ENCODE measurements at regions not wholly inside any gene's neighbourhood (a gene's known extent, or its start where the extent isn't known, plus 50 kb on each side); places are given as distances from the start of the nearest gene placed in this dataset.

- TF ChIP-seq, protein P1, sequence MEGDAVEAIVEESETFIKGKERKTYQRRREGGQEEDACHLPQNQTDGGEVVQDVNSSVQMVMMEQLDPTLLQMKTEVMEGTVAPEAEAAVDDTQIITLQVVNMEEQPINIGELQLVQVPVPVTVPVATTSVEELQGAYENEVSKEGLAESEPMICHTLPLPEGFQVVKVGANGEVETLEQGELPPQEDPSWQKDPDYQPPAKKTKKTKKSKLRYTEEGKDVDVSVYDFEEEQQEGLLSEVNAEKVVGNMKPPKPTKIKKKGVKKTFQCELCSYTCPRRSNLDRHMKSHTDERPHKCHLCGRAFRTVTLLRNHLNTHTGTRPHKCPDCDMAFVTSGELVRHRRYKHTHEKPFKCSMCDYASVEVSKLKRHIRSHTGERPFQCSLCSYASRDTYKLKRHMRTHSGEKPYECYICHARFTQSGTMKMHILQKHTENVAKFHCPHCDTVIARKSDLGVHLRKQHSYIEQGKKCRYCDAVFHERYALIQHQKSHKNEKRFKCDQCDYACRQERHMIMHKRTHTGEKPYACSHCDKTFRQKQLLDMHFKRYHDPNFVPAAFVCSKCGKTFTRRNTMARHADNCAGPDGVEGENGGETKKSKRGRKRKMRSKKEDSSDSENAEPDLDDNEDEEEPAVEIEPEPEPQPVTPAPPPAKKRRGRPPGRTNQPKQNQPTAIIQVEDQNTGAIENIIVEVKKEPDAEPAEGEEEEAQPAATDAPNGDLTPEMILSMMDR (IDR thresholded peaks at IDR 0.05; ENCODE audit: insufficient read depth in 1 of 2, low read depth in 1 of 2, low read length in 1 of 2, severe bottlenecking in 1 of 2, unreplicated experiment in 1 of 2): no peak
- no peak overlapping the region for H3K4me3 Mint-ChIP-seq (ENCODE audit: unreplicated experiment)
- no TSS peak for BruUV-seq (replicated peaks)
- Histone ChIP-seq H3K27me3 (replicated peaks; ENCODE audit: control insufficient read depth, insufficient read depth, low read length) (no peaks in the 10 kb centered on the region; the same call in 1 of the 2 replicates), H3K9me3 (no peaks in the 10 kb centered on the region), H3K36me3 (ENCODE audit: control insufficient read depth, insufficient read depth, low read length) (no peaks in the 10 kb centered on the region), H3K4me1 (no peaks in the 10 kb centered on the region), H3K4me3 (ENCODE audit: low read depth, low read length) (no peak overlapping the region)
- DNase-seq: no peak
- H3K9me3 Mint-ChIP-seq (ENCODE audit: unreplicated experiment): no peaks in the 10 kb centered on the region
- POLR2A ChIA-PET: no interaction called here
- H3K4me1 Mint-ChIP-seq (ENCODE audit: low read depth, unreplicated experiment): no peaks in the 10 kb centered on the region
- H3K36me3 Mint-ChIP-seq (ENCODE audit: insufficient read depth, unreplicated experiment): no peaks in the 10 kb centered on the region
- CTCF ChIA-PET: no interaction called here
- intact Hi-C loops (cut with micrococcal nuclease; ENCODE audit: unreplicated experiment): no loop called here
- H3K27me3 Mint-ChIP-seq (ENCODE audit: insufficient read depth, unreplicated experiment): peaks cover 15% of the 10 kb centered on the region
- H3K27ac Mint-ChIP-seq (ENCODE audit: unreplicated experiment): no peak overlapping the region
Observed at GRCh38 chr9:36755019-36755418, 182.3 kb downstream of the MELK start.

GRCh38 chr9:36759141-36759540, 186.4 kb downstream of the MELK start:
- Histone ChIP-seq H3K36me3 (ENCODE audit: control insufficient read depth, insufficient read depth, low read length) (no peaks in the 10 kb centered on the region), H3K27me3 (replicated peaks; ENCODE audit: control insufficient read depth, insufficient read depth, low read length) (no peaks in the 10 kb centered on the region), H3K4me1 (no peaks in the 10 kb centered on the region), H3K4me3 (ENCODE audit: low read depth, low read length) (no peak overlapping the region), H3K9me3 (no peaks in the 10 kb centered on the region; the same call in 1 of the 2 replicates)
- H3K4me1 Mint-ChIP-seq (ENCODE audit: low read depth, unreplicated experiment): no peaks in the 10 kb centered on the region
- H3K27ac Mint-ChIP-seq (ENCODE audit: unreplicated experiment): no peak overlapping the region
- no peaks in the 10 kb centered on the region for H3K36me3 Mint-ChIP-seq (ENCODE audit: insufficient read depth, unreplicated experiment)
- ChIA-PET POLR2A (no interaction called here), CTCF (interaction anchor here (1.0 kb wide), 1 partner anchor 9 kb away, joined by 3 read pairs; no protein-coding TSS in a partner anchor)
- H3K4me3 Mint-ChIP-seq (ENCODE audit: unreplicated experiment): no peak overlapping the region
- BruUV-seq (replicated peaks): no TSS peak
- intact Hi-C loops (cut with micrococcal nuclease; ENCODE audit: unreplicated experiment): no loop called here
- peaks cover 14% of the 10 kb centered on the region for H3K27me3 Mint-ChIP-seq (ENCODE audit: insufficient read depth, unreplicated experiment)
- DNase-seq: no peak
- TF ChIP-seq, protein P1 (IDR thresholded peaks at IDR 0.05; ENCODE audit: insufficient read depth in 1 of 2, low read depth in 1 of 2, low read length in 1 of 2, severe bottlenecking in 1 of 2, unreplicated experiment in 1 of 2): no peak
- no peaks in the 10 kb centered on the region for H3K9me3 Mint-ChIP-seq (ENCODE audit: unreplicated experiment)

GRCh38 chr9:36759976-36760375, 187.3 kb downstream of the MELK start:
- CTCF ChIA-PET: no interaction called here
- H3K4me1 ChIP-seq: no peaks in the 10 kb centered on the region
- TF ChIP-seq, protein P1 (IDR thresholded peaks at IDR 0.05; ENCODE audit: insufficient read depth in 1 of 2, low read depth in 1 of 2, low read length in 1 of 2, severe bottlenecking in 1 of 2, unreplicated experiment in 1 of 2): no peak
- Mint-ChIP-seq H3K4me3 (ENCODE audit: unreplicated experiment) (no peak overlapping the region), H3K36me3 (ENCODE audit: insufficient read depth, unreplicated experiment) (no peaks in the 10 kb centered on the region), H3K27me3 (ENCODE audit: insufficient read depth, unreplicated experiment) (peaks cover 12% of the 10 kb centered on the region), H3K27ac (ENCODE audit: unreplicated experiment) (no peak overlapping the region), H3K4me1 (ENCODE audit: low read depth, unreplicated experiment) (no peaks in the 10 kb centered on the region), H3K9me3 (ENCODE audit: unreplicated experiment) (no peaks in the 10 kb centered on the region)
- no peaks in the 10 kb centered on the region; the same call in 1 of the 2 replicates for H3K9me3 ChIP-seq
- H3K36me3 ChIP-seq (ENCODE audit: control insufficient read depth, insufficient read depth, low read length): no peaks in the 10 kb centered on the region
- H3K27me3 ChIP-seq (replicated peaks; ENCODE audit: control insufficient read depth, insufficient read depth, low read length): no peaks in the 10 kb centered on the region
- no peak for DNase-seq
- H3K4me3 ChIP-seq (ENCODE audit: low read depth, low read length): no peak overlapping the region
- no TSS peak for BruUV-seq (replicated peaks)
- intact Hi-C loops (cut with micrococcal nuclease; ENCODE audit: unreplicated experiment): no loop called here
- POLR2A ChIA-PET: no interaction called here

Data from Caco-2 (cell line).